SK-N-SH treated with all-trans-retinoic acid at 6 μM for 48 hours (cell line): ENCODE measurements at regions not wholly inside any gene's neighbourhood (a gene's known extent, or its start where the extent isn't known, plus 50 kb on each side); places are given as distances from the start of the nearest gene placed in this dataset.
"Not testable (repeated sequence)": the region's sequence is repeated elsewhere in the genome, so short reads cannot be mapped to it uniquely, and the experiment has no call there.

Experiments used
- ATAC-seq: fragments of 200-7000 bp; cut with Tn5 transposase; 3 replicates; pipeline ENCODE4 v1.9.1; 2020; ENCODE audit warnings: mild to moderate bottlenecking, moderate library complexity
- ARNTL ChIP-seq: fragments of 450-650 bp; formaldehyde crosslinking; IDR thresholded peaks from 2 replicates; pipeline ENCODE4 v1.5.0; 2020; ENCODE audit warnings: low read depth, mild to moderate bottlenecking, moderate library complexity, borderline replicate concordance
- BACH2 ChIP-seq: fragments of 250-450 bp; sonication (Bioruptor Pico); IDR thresholded peaks from 2 replicates; pipeline ENCODE4 v1.9.0; 2021; ENCODE audit warnings: mild to moderate bottlenecking, borderline replicate concordance
- CREB5 ChIP-seq: fragments of 250-450 bp; sonication (Bioruptor Pico); IDR thresholded peaks from 2 replicates; pipeline ENCODE4 v1.5.1; 2020; ENCODE audit warnings: low read depth, mild to moderate bottlenecking, moderate library complexity
- CSDC2 ChIP-seq: fragments of 250-450 bp; sonication (Bioruptor Pico); IDR thresholded peaks from 2 replicates; pipeline ENCODE4 v1.5.0; 2020; ENCODE audit warnings: mild to moderate bottlenecking, moderate library complexity
- ESRRG ChIP-seq: fragments of 250-450 bp; sonication (Bioruptor Pico); IDR thresholded peaks from 2 replicates; pipeline ENCODE4 v1.6.1; 2021; ENCODE audit warnings: mild to moderate bottlenecking
- GLIS3 ChIP-seq: fragments of 250-450 bp; sonication (Bioruptor Pico); IDR thresholded peaks from 2 replicates; pipeline ENCODE4 v1.5.0; 2020; ENCODE audit warnings: mild to moderate bottlenecking, moderate library complexity
- PATZ1 ChIP-seq: fragments of 250-450 bp; sonication (Bioruptor Pico); IDR thresholded peaks from 2 replicates; pipeline ENCODE4 v1.8.0; 2020; ENCODE audit warnings: mild to moderate bottlenecking, moderate library complexity, borderline replicate concordance
- POU6F1 ChIP-seq: fragments of 250-450 bp; sonication (Bioruptor Pico); IDR thresholded peaks from 2 replicates; pipeline ENCODE4 v1.8.0; 2021; ENCODE audit warnings: low read depth, mild to moderate bottlenecking, moderate library complexity, borderline replicate concordance
- SNAI2 ChIP-seq: fragments of 250-450 bp; sonication (Bioruptor Pico); IDR thresholded peaks from 2 replicates; pipeline ENCODE4 v1.5.0; 2020; ENCODE audit warnings: mild to moderate bottlenecking, moderate library complexity
- TCF4 ChIP-seq: fragments of 250-450 bp; sonication (Bioruptor Pico); IDR thresholded peaks from 2 replicates; pipeline ENCODE4 v1.8.0; 2021; ENCODE audit warnings: mild to moderate bottlenecking, moderate library complexity, borderline replicate concordance
- TOX ChIP-seq: fragments of 250-450 bp; sonication (Bioruptor Pico); IDR thresholded peaks from 2 replicates; pipeline ENCODE4 v1.8.0; 2021; ENCODE audit warnings: mild to moderate bottlenecking, moderate library complexity, borderline replicate concordance
- ZFP3 ChIP-seq: fragments of 250-450 bp; sonication (Bioruptor Pico); IDR thresholded peaks from 2 replicates; pipeline ENCODE4 v1.5.0; 2020; ENCODE audit warnings: mild to moderate bottlenecking, moderate library complexity
- ZFP30 ChIP-seq: fragments of 450-650 bp; formaldehyde crosslinking; IDR thresholded peaks from 2 replicates; pipeline ENCODE4 v1.5.0; 2022; ENCODE audit warnings: mild to moderate bottlenecking, moderate library complexity
- TF ChIP-seq, protein P1 (sequence below): fragments of 250-450 bp; sonication (Bioruptor Pico); IDR thresholded peaks from 2 replicates; pipeline ENCODE4 v1.5.1; 2021; ENCODE audit warnings: mild to moderate bottlenecking, moderate library complexity

GRCh38 chr4:151522866-151523519 is 114.0 kb downstream of the FHIP1A start (continued):
- TF ChIP-seq, protein P1, sequence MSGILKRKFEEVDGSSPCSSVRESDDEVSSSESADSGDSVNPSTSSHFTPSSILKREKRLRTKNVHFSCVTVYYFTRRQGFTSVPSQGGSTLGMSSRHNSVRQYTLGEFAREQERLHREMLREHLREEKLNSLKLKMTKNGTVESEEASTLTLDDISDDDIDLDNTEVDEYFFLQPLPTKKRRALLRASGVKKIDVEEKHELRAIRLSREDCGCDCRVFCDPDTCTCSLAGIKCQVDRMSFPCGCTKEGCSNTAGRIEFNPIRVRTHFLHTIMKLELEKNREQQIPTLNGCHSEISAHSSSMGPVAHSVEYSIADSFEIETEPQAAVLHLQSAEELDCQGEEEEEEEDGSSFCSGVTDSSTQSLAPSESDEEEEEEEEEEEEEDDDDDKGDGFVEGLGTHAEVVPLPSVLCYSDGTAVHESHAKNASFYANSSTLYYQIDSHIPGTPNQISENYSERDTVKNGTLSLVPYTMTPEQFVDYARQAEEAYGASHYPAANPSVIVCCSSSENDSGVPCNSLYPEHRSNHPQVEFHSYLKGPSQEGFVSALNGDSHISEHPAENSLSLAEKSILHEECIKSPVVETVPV (CRISPR knock-in tag) = no peak

- TF ChIP-seq PATZ1 (CRISPR knock-in tag) (no peak), CSDC2 (CRISPR knock-in tag) (no peak)
- no peak for ATAC-seq
Observed at GRCh38 chr4:151524610-151525009, 115.6 kb downstream of the FHIP1A start.

DNA sequence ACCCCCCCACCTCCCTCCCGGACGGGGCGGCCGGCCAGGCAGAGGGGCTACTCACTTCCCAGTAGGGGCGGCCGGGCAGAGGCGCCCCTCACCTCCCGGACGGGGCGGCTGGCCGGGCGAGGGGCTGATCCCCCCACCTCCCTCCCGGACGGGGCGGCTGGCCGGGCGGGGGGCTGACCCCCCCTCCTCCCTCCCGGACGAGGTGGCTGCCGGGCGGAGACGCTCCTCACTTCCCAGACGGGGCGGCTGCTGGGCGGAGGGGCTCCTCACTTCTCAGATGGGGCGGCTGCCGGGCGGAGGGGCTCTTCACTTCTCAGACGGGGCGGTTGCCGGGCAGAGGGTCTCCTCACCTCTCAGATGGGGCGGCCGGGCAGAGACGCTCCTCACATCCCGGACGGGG is 117.5 kb downstream of the FHIP1A start:
- ATAC-seq = not testable (repeated sequence)

- TF ChIP-seq TOX (CRISPR knock-in tag) = no peak
- no peak for TF ChIP-seq POU6F1 (CRISPR knock-in tag)
- no peak for TF ChIP-seq TCF4 (CRISPR knock-in tag)
- no peak for TF ChIP-seq ESRRG (CRISPR knock-in tag)
- no peak for TF ChIP-seq CREB5
- ATAC-seq = no peak
Observed at GRCh38 chr4:151527699-151528098, 118.7 kb downstream of the FHIP1A start.

GRCh38 chr4:151529187-151529586 is 120.2 kb downstream of the FHIP1A start:
- TF ChIP-seq GLIS3 (CRISPR knock-in tag) = no peak
- TF ChIP-seq CSDC2 (CRISPR knock-in tag) = no peak
- ATAC-seq = no peak

GRCh38 chr4:151530230-151530629 is 121.3 kb downstream of the FHIP1A start:
- ATAC-seq = no peak
- no peak for TF ChIP-seq CSDC2 (CRISPR knock-in tag)
- TF ChIP-seq GLIS3 (CRISPR knock-in tag) = no peak
- TF ChIP-seq POU6F1 (CRISPR knock-in tag) = no peak
- TF ChIP-seq, protein P1 (CRISPR knock-in tag) = no peak
- TF ChIP-seq SNAI2 (CRISPR knock-in tag) = no peak
- TF ChIP-seq ARNTL (CRISPR knock-in tag) = no peak
- no peak for TF ChIP-seq BACH2 (CRISPR knock-in tag)
- no peak for TF ChIP-seq ZFP30 (CRISPR knock-in tag)
- no peak for TF ChIP-seq ZFP3 (CRISPR knock-in tag)
